Gastroesophageal sphincter (tissue), 3 donors: ENCODE measurements at regions not wholly inside any gene's neighbourhood (a gene's known extent, or its start where the extent isn't known, plus 50 kb on each side); places are given as distances from the start of the nearest gene placed in this dataset.

Source experiments
- CTCF ChIP-seq, 4 experiments: fragments of 200-600 bp in 2 of 4; fragments of 450-650 bp in 2 of 4; sonication (generic) in 1 of 4; IDR thresholded peaks; one replicate each; pipeline ENCODE4 v1.5.1; 2017 to 2019; ENCODE audit warnings: antibody characterized with exemption in 4 of 4, mild to moderate bottlenecking in 2 of 4, moderate library complexity in 2 of 4
- POLR2A ChIP-seq, 2 donors: fragments of 450-650 bp; IDR thresholded peaks; one replicate each; pipeline ENCODE4 v1.6.1; 2017; ENCODE audit warnings: antibody characterized with exemption in 2 of 2, mild to moderate bottlenecking in 2 of 2, moderate library complexity in 1 of 2

DNA sequence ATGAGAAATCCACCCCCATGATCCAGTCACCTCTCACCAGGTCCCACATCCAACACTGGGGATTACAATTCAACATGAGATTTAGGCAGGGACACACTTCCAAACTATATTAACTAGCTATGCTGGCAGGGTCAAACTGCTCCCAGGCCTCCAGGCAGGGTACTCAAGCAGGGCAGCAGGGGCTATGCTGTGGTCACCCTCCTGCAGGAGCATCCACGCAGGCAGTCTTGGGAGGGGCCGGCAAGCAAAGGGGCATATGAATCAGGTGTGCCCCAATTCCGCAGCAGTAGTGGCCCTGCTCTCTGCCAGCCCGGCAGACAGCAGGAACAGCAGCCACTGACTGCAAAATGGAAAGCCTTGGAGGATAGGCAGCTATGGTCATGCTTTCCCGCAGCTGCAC lies 74.6 kb upstream of the PRDX4 start:
- TF ChIP-seq CTCF (IDR thresholded peaks at IDR 0.05) (no peak), POLR2A (IDR thresholded peaks at IDR 0.05) (no peak)
